H9 (cell line): ENCODE measurements at regions not wholly inside any gene's neighbourhood (a gene's known extent, or its start where the extent isn't known, plus 50 kb on each side); places are given as distances from the start of the nearest gene placed in this dataset.

ENCODE experiments used
- DNase-seq: peaks from one replicate; pipeline ENCODE4 v3.0.0-alpha.2; 2017
- H2AFZ ChIP-seq: one replicate; pipeline ENCODE4 v1.6.1; 2013; ENCODE audit warnings: mild to moderate bottlenecking, low read length, control low read depth, moderate library complexity
- H2AK5ac ChIP-seq: 2 replicates; pipeline ENCODE4 v1.6.1; 2013; ENCODE audit warnings: low read length, control low read depth, mixed read lengths; ENCODE audit not compliant: insufficient read length
- H2BK120ac ChIP-seq: one replicate; pipeline ENCODE4 v1.6.1; 2013; ENCODE audit warnings: low read depth, mild to moderate bottlenecking, low read length, control low read depth, inconsistent platforms; ENCODE audit not compliant: poor library complexity, severe bottlenecking
- H2BK12ac ChIP-seq: 2 replicates; pipeline ENCODE4 v1.6.1; 2013; ENCODE audit warnings: low read length, control low read depth, mixed read lengths, low read depth; ENCODE audit not compliant: insufficient read length
- H2BK15ac ChIP-seq: 2 replicates; pipeline ENCODE4 v1.6.1; 2013; ENCODE audit warnings: low read depth, low read length, control low read depth
- H2BK20ac ChIP-seq: one replicate; pipeline ENCODE4 v1.6.1; 2013; ENCODE audit warnings: low read depth, mild to moderate bottlenecking, low read length, control low read depth, inconsistent platforms; ENCODE audit not compliant: poor library complexity, severe bottlenecking
- H2BK5ac ChIP-seq: 2 replicates; pipeline ENCODE4 v1.6.1; 2013; ENCODE audit warnings: low read length, control low read depth, mixed read lengths; ENCODE audit not compliant: insufficient read length
- H3K14ac ChIP-seq: 2 replicates; pipeline ENCODE4 v1.6.1; 2013; ENCODE audit warnings: low read length, control low read depth; ENCODE audit not compliant: insufficient read depth
- H3K18ac ChIP-seq: 2 replicates; pipeline ENCODE4 v1.6.1; 2013; ENCODE audit warnings: low read depth, mild to moderate bottlenecking, mixed read lengths, low read length, control low read depth; ENCODE audit not compliant: insufficient read length
- H3K23ac ChIP-seq: 2 replicates; pipeline ENCODE4 v1.6.1; 2013; ENCODE audit warnings: low read length, control low read depth, mixed read lengths, low read depth; ENCODE audit not compliant: insufficient read length
- H3K23me2 ChIP-seq: 2 replicates; pipeline ENCODE4 v1.6.1; 2013; ENCODE audit warnings: low read depth, mild to moderate bottlenecking, mixed read lengths, low read length, control low read depth; ENCODE audit not compliant: insufficient read length, poor library complexity, severe bottlenecking
- H3K27ac ChIP-seq: 2 replicates; pipeline ENCODE4 v1.5.1; 2013; ENCODE audit warnings: low read length, control low read depth, mixed read lengths, low read depth; ENCODE audit not compliant: insufficient read length
- H3K27me3 ChIP-seq: 2 replicates; pipeline ENCODE4 v1.6.1; 2013; ENCODE audit warnings: low read length, control low read depth, inconsistent platforms; ENCODE audit not compliant: insufficient read depth
- H3K4ac ChIP-seq: 2 replicates; pipeline ENCODE4 v1.6.1; 2013; ENCODE audit warnings: low read depth, mild to moderate bottlenecking, control low read depth, inconsistent platforms, low read length, moderate library complexity
- H3K4me1 ChIP-seq: 2 replicates; pipeline ENCODE4 v1.6.1; 2013; ENCODE audit warnings: low read length, control low read depth, inconsistent platforms; ENCODE audit not compliant: insufficient read depth
- H3K4me2 ChIP-seq: 2 replicates; pipeline ENCODE4 v1.6.1; 2013; ENCODE audit warnings: low read length, control low read depth, mixed read lengths; ENCODE audit not compliant: insufficient read length, insufficient read depth
- H3K56ac ChIP-seq: 2 replicates; pipeline ENCODE4 v1.6.1; 2013; ENCODE audit warnings: low read depth, mild to moderate bottlenecking, mixed read lengths, low read length, control low read depth; ENCODE audit not compliant: insufficient read length
- H3K79me1 ChIP-seq: 2 replicates; pipeline ENCODE4 v1.6.1; 2013; ENCODE audit warnings: low read depth, mild to moderate bottlenecking, moderate library complexity, low read length, control low read depth, inconsistent platforms; ENCODE audit not compliant: insufficient read depth, poor library complexity, severe bottlenecking
- H3K79me2 ChIP-seq: 2 replicates; pipeline ENCODE4 v1.6.1; 2013; ENCODE audit warnings: low read length, control low read depth, inconsistent platforms; ENCODE audit not compliant: insufficient read depth
- H3K9ac ChIP-seq: 2 replicates; pipeline ENCODE4 v1.6.1; 2013; ENCODE audit warnings: low read length, control low read depth, mixed read lengths; ENCODE audit not compliant: insufficient read length; ENCODE audit errors: extremely low read depth
- H3K9me3 ChIP-seq: one replicate; pipeline ENCODE4 v1.6.1; 2013; ENCODE audit warnings: low read depth, low read length, inconsistent platforms; ENCODE audit not compliant: control insufficient read depth
- H3T11ph ChIP-seq: one replicate; pipeline ENCODE4 v1.6.1; 2013; ENCODE audit warnings: mild to moderate bottlenecking, low read length, control low read depth, inconsistent platforms
- H4K20me1 ChIP-seq: one replicate; pipeline ENCODE4 v1.6.1; 2013; ENCODE audit not compliant: control insufficient read depth, insufficient read length, insufficient read depth
- H4K5ac ChIP-seq: 2 replicates; pipeline ENCODE4 v1.6.1; 2013; ENCODE audit warnings: low read depth, mild to moderate bottlenecking, mixed read lengths, low read length, control low read depth; ENCODE audit not compliant: insufficient read length
- H4K8ac ChIP-seq: replicated peaks from 2 replicates; pipeline ENCODE4 v1.6.1; 2013; ENCODE audit warnings: low read length, control low read depth, mixed read lengths, low read depth; ENCODE audit not compliant: insufficient read length
- H4K91ac ChIP-seq: 2 replicates; pipeline ENCODE4 v1.6.1; 2013; ENCODE audit warnings: low read depth, mild to moderate bottlenecking, moderate library complexity, mixed read lengths, low read length, control low read depth; ENCODE audit not compliant: insufficient read length
- H3K27ac Mint-ChIP-seq, 3 experiments: 2 replicates in 2 of 3; 3 replicates in 1 of 3; pipeline ENCODE4 v1.8.0; 2020 to 2021; ENCODE audit warnings: mixed read lengths in 3 of 3, mild to moderate bottlenecking in 1 of 3, moderate library complexity in 1 of 3
- H3K27me3 Mint-ChIP-seq: 2 replicates; pipeline ENCODE4 v1.8.0; 2021; ENCODE audit warnings: low read depth, mild to moderate bottlenecking, moderate library complexity, mixed read lengths
- H3K36me3 Mint-ChIP-seq, 3 experiments: 2 replicates in 2 of 3; 3 replicates in 1 of 3; pipeline ENCODE4 v1.8.0; 2020 to 2021; ENCODE audit warnings: low read depth in 3 of 3, mixed read lengths in 3 of 3; ENCODE audit not compliant: insufficient read depth in 1 of 3
- H3K4me1 Mint-ChIP-seq, 2 experiments: 2 replicates each; pipeline ENCODE4 v1.8.0; 2020; ENCODE audit warnings: mixed read lengths in 2 of 2
- H3K4me3 Mint-ChIP-seq, 2 experiments: 2 replicates in 1 of 2; 3 replicates in 1 of 2; pipeline ENCODE4 v1.8.0; 2020 to 2021; ENCODE audit warnings: mild to moderate bottlenecking in 2 of 2, mixed read lengths in 2 of 2, moderate library complexity in 1 of 2
- H3K9me3 Mint-ChIP-seq, 2 experiments: 2 replicates in 1 of 2; 3 replicates in 1 of 2; pipeline ENCODE4 v1.8.0; 2020; ENCODE audit warnings: mild to moderate bottlenecking in 2 of 2, mixed read lengths in 2 of 2, moderate library complexity in 1 of 2
- WGBS: extraction: QIAGEN DNeasy Blood & Tissue Kit; methylation state at CpG from one replicate; pipeline ENCODE4 v1.1.7; 2013; ENCODE audit warnings: missing lambda C conversion rate, low lambda C conversion rate, mixed read lengths; ENCODE audit not compliant: insufficient read length; ENCODE audit errors: extremely low coverage; 5-methylcytosine and 5-hydroxymethylcytosine counted together
- TF ChIP-seq, protein P1 (sequence below): fragments of 200-600 bp; sonication (generic); conservative IDR thresholded peaks from 3 replicates; pipeline ENCODE4 v1.8.0; 2021; ENCODE audit warnings: antibody characterized with exemption, mild to moderate bottlenecking

DNA sequence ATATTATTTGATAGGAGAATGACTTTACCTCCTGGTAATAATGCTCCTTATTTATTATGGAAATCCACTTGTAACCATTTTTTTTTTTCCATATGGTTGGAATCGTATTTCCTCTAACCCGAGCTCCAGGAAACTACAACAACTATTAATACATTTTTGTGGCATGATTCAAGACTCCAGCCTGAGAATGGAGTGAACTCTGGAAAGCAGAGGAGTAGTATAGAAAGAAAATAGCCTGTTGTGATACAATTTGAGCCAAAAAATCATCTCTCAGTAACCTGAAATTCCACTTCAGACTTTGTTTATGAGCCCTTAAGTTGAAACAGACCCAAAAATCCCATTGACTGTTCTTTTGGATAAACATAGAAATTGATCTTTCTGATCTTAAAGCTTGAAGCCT, 921.1 kb downstream of the SOCS6 start:
- Histone ChIP-seq H3K27me3 (no peaks in the 10 kb centered on the region), H4K91ac (no peak overlapping the region), H2AFZ (no peak overlapping the region), H4K5ac (no peak overlapping the region), H3K79me1 (no peaks in the 10 kb centered on the region), H3K4ac (no peak overlapping the region), H3K23me2 (no peaks in the 10 kb centered on the region), H3K4me1 (no peaks in the 10 kb centered on the region; the same call in 1 of the 2 replicates), H2BK20ac (no peak overlapping the region), H3K9me3 (no peaks in the 10 kb centered on the region), H3K56ac (no peak overlapping the region), H2BK15ac (no peak overlapping the region), H3K14ac (no peak overlapping the region), H3K9ac (no peak overlapping the region), H3K18ac (no peak overlapping the region), H2BK12ac (no peak overlapping the region), H3K4me2 (no peak overlapping the region), H3K27ac (no peak overlapping the region), H3K23ac (no peak overlapping the region), H3T11ph (no peak overlapping the region), H3K79me2 (no peaks in the 10 kb centered on the region), H2BK120ac (no peak overlapping the region), H2BK5ac (no peak overlapping the region), H4K8ac (no peak overlapping the region), H4K20me1 (no peaks in the 10 kb centered on the region), H2AK5ac (no peak overlapping the region)
- peaks cover 4 to 5% of the 10 kb centered on the region in 2 experiments; a peak in 1 of 5 replicates for H3K9me3 Mint-ChIP-seq
- no peaks in the 10 kb centered on the region; the same call in 1 of the 2 replicates for H3K27me3 Mint-ChIP-seq
- peaks cover 18% of the 10 kb centered on the region in 2 experiments for H3K4me1 Mint-ChIP-seq
- no peak for DNase-seq
- H3K27ac Mint-ChIP-seq = no peak overlapping the region
- H3K4me3 Mint-ChIP-seq = no peak overlapping the region
- TF ChIP-seq, protein P1, sequence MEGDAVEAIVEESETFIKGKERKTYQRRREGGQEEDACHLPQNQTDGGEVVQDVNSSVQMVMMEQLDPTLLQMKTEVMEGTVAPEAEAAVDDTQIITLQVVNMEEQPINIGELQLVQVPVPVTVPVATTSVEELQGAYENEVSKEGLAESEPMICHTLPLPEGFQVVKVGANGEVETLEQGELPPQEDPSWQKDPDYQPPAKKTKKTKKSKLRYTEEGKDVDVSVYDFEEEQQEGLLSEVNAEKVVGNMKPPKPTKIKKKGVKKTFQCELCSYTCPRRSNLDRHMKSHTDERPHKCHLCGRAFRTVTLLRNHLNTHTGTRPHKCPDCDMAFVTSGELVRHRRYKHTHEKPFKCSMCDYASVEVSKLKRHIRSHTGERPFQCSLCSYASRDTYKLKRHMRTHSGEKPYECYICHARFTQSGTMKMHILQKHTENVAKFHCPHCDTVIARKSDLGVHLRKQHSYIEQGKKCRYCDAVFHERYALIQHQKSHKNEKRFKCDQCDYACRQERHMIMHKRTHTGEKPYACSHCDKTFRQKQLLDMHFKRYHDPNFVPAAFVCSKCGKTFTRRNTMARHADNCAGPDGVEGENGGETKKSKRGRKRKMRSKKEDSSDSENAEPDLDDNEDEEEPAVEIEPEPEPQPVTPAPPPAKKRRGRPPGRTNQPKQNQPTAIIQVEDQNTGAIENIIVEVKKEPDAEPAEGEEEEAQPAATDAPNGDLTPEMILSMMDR = no peak
- peaks cover 0 to 14% (median 0%) of the 10 kb centered on the region in 3 experiments; a peak in 3 of 7 replicates for H3K36me3 Mint-ChIP-seq
- WGBS = no CpG with 5 or more reads among the region's 2 CpGs
